Astrocyte (in vitro differentiated cells and primary cell): ENCODE measurements at regions not wholly inside any gene's neighbourhood (a gene's known extent, or its start where the extent isn't known, plus 50 kb on each side); places are given as distances from the start of the nearest gene placed in this dataset.

Source experiments
- EZH2 ChIP-seq: IDR thresholded peaks from 2 replicates; pipeline ENCODE4 v1.6.1; 2012; ENCODE audit warnings: mild to moderate bottlenecking, low read length, inconsistent platforms; ENCODE audit not compliant: insufficient read depth
- TF ChIP-seq, protein P1 (sequence below): IDR thresholded peaks from 2 replicates; pipeline ENCODE4 v1.5.1; 2011; ENCODE audit warnings: low read depth, mild to moderate bottlenecking, inconsistent platforms, low read length, moderate library complexity; ENCODE audit not compliant: insufficient read depth

DNA sequence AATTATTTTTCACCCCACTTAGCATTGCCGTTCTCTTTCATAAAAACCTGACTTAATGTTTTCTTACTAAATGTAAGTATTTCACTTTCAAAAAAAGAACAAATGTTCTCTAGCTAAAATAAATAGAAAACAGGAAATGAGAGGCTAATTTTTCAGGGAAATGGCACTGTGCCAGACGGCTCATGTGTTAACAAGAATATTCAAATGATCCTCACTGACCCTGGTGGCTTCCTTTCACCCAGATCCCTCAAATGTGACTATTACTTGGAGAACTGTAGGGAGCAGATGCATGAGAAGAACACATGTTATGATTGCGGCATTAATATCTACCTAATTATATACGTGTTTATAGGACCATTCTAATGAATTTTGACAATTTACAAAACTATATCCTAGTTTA lies 827.7 kb downstream of the SOCS6 start:
- TF ChIP-seq, protein P1, sequence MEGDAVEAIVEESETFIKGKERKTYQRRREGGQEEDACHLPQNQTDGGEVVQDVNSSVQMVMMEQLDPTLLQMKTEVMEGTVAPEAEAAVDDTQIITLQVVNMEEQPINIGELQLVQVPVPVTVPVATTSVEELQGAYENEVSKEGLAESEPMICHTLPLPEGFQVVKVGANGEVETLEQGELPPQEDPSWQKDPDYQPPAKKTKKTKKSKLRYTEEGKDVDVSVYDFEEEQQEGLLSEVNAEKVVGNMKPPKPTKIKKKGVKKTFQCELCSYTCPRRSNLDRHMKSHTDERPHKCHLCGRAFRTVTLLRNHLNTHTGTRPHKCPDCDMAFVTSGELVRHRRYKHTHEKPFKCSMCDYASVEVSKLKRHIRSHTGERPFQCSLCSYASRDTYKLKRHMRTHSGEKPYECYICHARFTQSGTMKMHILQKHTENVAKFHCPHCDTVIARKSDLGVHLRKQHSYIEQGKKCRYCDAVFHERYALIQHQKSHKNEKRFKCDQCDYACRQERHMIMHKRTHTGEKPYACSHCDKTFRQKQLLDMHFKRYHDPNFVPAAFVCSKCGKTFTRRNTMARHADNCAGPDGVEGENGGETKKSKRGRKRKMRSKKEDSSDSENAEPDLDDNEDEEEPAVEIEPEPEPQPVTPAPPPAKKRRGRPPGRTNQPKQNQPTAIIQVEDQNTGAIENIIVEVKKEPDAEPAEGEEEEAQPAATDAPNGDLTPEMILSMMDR: no peak
- TF ChIP-seq EZH2: no peak
